Limb (tissue), 2 donors: ENCODE measurements at regions not wholly inside any gene's neighbourhood (a gene's known extent, or its start where the extent isn't known, plus 50 kb on each side); places are given as distances from the start of the nearest gene placed in this dataset.

Experiments used
- DNase-seq, 2 donors: peaks; one replicate each; pipeline ENCODE4 v3.0.0-alpha.2; 2016; ENCODE audit errors: extremely low spot score in 2 of 2

GRCh38 chr1:102074874-102075273, 78.1 kb upstream of the OLFM3 start:
- DNase-seq, result no peak

GRCh38 chr1:102071451-102071850, 74.7 kb upstream of the OLFM3 start:
- DNase-seq, result no peak

GRCh38 chr1:102050556-102050955, 53.8 kb upstream of the OLFM3 start:
- DNase-seq, result no peak

- no peak for DNase-seq
These were observed 51.0 kb upstream of the OLFM3 start for GRCh38 chr1:102047724-102048123.
